ENCODE measurements at regions not wholly inside any gene's neighbourhood (a gene's known extent, or its start where the extent isn't known, plus 50 kb on each side); places are given as distances from the start of the nearest gene placed in this dataset.

DNA sequence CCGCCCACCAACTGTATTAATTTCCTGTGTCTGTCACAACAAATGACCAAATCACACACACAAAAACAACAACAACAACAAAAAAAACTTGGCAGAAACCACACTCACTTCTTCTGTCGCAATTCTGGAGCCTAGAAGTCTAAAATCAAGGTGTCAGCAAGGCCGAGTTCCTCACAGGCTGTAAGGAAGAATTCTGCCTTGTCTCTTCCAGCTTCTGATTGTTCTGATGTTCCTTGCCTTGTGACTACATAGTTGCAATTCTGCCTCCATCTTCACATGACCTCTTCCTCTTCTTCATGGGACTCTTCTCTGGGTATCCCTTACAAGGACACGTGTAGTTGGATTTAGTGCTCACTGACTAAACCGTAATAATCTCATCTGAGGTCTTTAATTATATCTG is 61.4 kb downstream of the IL12A start:
- TF ChIP-seq, protein P1, sequence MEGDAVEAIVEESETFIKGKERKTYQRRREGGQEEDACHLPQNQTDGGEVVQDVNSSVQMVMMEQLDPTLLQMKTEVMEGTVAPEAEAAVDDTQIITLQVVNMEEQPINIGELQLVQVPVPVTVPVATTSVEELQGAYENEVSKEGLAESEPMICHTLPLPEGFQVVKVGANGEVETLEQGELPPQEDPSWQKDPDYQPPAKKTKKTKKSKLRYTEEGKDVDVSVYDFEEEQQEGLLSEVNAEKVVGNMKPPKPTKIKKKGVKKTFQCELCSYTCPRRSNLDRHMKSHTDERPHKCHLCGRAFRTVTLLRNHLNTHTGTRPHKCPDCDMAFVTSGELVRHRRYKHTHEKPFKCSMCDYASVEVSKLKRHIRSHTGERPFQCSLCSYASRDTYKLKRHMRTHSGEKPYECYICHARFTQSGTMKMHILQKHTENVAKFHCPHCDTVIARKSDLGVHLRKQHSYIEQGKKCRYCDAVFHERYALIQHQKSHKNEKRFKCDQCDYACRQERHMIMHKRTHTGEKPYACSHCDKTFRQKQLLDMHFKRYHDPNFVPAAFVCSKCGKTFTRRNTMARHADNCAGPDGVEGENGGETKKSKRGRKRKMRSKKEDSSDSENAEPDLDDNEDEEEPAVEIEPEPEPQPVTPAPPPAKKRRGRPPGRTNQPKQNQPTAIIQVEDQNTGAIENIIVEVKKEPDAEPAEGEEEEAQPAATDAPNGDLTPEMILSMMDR (optimal IDR thresholded peaks at IDR 0.05 in 1 of 3, IDR thresholded peaks at IDR 0.05 in 1 of 3, conservative IDR thresholded peaks at IDR 0.05 in 1 of 3; ENCODE audit: extremely low read depth in 1 of 3, insufficient read depth in 2 of 3, low read length in 3 of 3) = no peak
- TF ChIP-seq EZH2 (IDR thresholded peaks at IDR 0.05; ENCODE audit: low read length) = no peak
